Tibial nerve (tissue), 4 donors: ENCODE measurements at regions not wholly inside any gene's neighbourhood (a gene's known extent, or its start where the extent isn't known, plus 50 kb on each side); places are given as distances from the start of the nearest gene placed in this dataset.

ENCODE experiments used
- DNase-seq, 2 donors: peaks; one replicate each; pipeline ENCODE4 v3.0.0-alpha.2; 2019; ENCODE audit warnings: low spot score in 2 of 2
- H3K27ac ChIP-seq, 4 donors: fragments of 200-600 bp; sonication (generic) in 3 of 4; one replicate each; pipeline ENCODE4 v1.5.1; 2017 to 2019; ENCODE audit warnings: mild to moderate bottlenecking in 1 of 4
- H3K27me3 ChIP-seq, 2 donors: fragments of 200-600 bp; sonication (generic) in 1 of 2; one replicate each; pipeline versions ENCODE4 v1.5.1 to v1.6.0; 2017 to 2019
- H3K36me3 ChIP-seq, 3 donors: fragments of 200-600 bp; sonication (generic); one replicate each; pipeline ENCODE4 v1.5.1; 2018 to 2019
- H3K4me1 ChIP-seq, 4 donors: fragments of 200-600 bp; sonication (generic) in 3 of 4; one replicate each; pipeline ENCODE4 v1.5.1; 2017 to 2019
- H3K4me3 ChIP-seq, 4 donors: fragments of 200-600 bp; sonication (generic) in 3 of 4; one replicate each; pipeline ENCODE4 v1.5.1; 2017 to 2019; ENCODE audit warnings: mild to moderate bottlenecking in 1 of 4, moderate library complexity in 1 of 4
- H3K9me3 ChIP-seq, 4 donors: fragments of 200-600 bp; sonication (generic) in 3 of 4; one replicate each; pipeline ENCODE4 v1.5.1; 2017 to 2019
- EP300 ChIP-seq, 2 donors: sonication (generic); formaldehyde crosslinking; IDR thresholded peaks; one replicate each; pipeline ENCODE4 v1.6.1; 2017; ENCODE audit warnings: antibody characterized with exemption in 2 of 2, mild to moderate bottlenecking in 1 of 2
- POLR2A ChIP-seq, 2 donors: fragments of 450-650 bp; IDR thresholded peaks; one replicate each; pipeline ENCODE4 v1.6.1; 2017; ENCODE audit warnings: antibody characterized with exemption in 2 of 2, mild to moderate bottlenecking in 2 of 2, moderate library complexity in 2 of 2
- WGBS, 2 donors: methylation state at CpG; one replicate each; pipeline ENCODE4 v1.1.5; 2018; 5-methylcytosine and 5-hydroxymethylcytosine counted together
- TF ChIP-seq, protein P1 (sequence below), 5 experiments: fragments of 200-600 bp in 3 of 5; fragments of 450-650 bp in 2 of 5; sonication (generic) in 3 of 5; IDR thresholded peaks; one replicate each; pipeline ENCODE4 v1.5.1; 2016 to 2019; ENCODE audit warnings: antibody characterized with exemption in 5 of 5, mild to moderate bottlenecking in 3 of 5, moderate library complexity in 2 of 5

DNA sequence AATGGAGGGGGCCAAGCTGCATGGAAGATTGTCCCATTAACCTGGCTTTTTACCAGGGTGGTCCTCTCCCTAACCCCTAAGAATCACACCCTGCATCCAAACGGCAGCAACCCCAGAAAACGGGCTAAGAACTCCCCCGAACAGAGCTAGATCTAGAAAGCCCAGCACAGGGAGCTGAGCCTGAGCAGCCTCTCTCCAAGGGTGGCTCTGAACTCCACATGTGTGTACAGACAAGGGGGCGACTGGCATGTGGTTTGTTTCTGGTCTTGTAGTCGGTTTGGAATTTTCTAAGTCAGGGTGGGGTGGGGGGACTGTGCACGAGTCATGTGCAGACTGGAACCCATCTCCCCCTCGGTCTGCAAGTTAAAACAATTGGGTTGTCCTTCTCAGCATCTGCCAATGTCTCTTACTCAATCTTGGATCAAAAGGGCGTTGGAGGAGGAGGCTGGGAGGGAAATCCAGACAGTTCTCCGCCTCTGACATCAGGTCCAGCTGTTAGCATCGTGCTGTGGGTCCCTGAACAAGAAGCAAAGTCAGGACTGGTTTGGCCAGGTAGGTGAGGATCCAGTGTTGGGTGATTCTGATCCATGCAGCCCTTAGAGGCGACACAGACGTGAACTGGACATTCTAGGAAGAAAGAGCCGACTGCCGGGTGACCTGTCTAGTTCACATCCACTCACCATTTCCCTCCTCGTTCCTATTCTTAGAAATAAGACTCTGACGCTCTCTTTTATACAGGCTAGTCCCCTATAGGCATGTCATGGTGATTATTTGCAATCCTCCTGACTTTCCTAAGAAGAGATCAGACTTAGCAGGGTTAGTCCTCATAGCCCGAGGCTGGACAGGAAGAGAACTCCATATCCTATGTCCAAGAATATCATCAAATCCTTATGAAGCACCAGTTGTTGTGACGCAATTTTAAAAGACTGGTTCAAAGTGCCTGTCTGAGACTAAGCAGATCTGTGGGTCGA is 381.8 kb downstream of the SOX9 start:
- no peaks in the 10 kb centered on the region for H3K27me3 ChIP-seq
- no peak overlapping the region for H3K4me3 ChIP-seq
- 54 to 59% methylated on average over 17 to 19 of the region's 19 CpGs for WGBS, 2 donors
- H3K4me1 ChIP-seq, result peaks cover 0 to 20% (median 4%) of the 10 kb centered on the region in 4 donors
- H3K36me3 ChIP-seq, result no peaks in the 10 kb centered on the region
- TF ChIP-seq EP300 (IDR thresholded peaks at IDR 0.05), result no peak
- TF ChIP-seq POLR2A (IDR thresholded peaks at IDR 0.05), result no peak
- TF ChIP-seq, protein P1, sequence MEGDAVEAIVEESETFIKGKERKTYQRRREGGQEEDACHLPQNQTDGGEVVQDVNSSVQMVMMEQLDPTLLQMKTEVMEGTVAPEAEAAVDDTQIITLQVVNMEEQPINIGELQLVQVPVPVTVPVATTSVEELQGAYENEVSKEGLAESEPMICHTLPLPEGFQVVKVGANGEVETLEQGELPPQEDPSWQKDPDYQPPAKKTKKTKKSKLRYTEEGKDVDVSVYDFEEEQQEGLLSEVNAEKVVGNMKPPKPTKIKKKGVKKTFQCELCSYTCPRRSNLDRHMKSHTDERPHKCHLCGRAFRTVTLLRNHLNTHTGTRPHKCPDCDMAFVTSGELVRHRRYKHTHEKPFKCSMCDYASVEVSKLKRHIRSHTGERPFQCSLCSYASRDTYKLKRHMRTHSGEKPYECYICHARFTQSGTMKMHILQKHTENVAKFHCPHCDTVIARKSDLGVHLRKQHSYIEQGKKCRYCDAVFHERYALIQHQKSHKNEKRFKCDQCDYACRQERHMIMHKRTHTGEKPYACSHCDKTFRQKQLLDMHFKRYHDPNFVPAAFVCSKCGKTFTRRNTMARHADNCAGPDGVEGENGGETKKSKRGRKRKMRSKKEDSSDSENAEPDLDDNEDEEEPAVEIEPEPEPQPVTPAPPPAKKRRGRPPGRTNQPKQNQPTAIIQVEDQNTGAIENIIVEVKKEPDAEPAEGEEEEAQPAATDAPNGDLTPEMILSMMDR (IDR thresholded peaks at IDR 0.05), result no peak
- H3K27ac ChIP-seq, result no peak overlapping the region
- no peaks in the 10 kb centered on the region for H3K9me3 ChIP-seq
- DNase-seq, result peak in 1 of 2 donors; percentile 25

DNA sequence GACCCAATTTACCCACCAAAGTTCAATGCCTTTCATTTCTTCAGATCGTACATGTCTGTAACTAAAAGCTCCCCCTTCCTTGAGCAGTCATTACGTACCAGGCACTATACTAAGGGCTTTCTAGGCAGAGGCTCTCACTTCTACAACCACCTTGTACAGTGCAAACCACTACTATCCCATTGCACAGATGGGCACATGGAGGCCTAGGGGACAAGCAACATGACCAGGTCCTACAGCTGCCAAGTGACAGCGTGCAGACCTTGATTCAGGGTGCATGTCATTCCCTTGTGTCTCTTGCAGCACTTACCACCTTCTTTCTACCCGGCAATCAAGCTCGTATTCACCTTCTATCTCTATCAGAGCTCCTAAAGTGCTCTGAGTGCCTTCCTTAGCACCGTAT is 382.7 kb downstream of the SOX9 start:
- Histone ChIP-seq H3K36me3 (no peaks in the 10 kb centered on the region), H3K27ac (no peak overlapping the region), H3K9me3 (no peaks in the 10 kb centered on the region), H3K4me1 (peaks cover 0 to 20% (median 4%) of the 10 kb centered on the region in 4 donors), H3K4me3 (no peak overlapping the region), H3K27me3 (no peaks in the 10 kb centered on the region)
- DNase-seq, result no peak
- no peak for TF ChIP-seq EP300 (IDR thresholded peaks at IDR 0.05)
- TF ChIP-seq, protein P1 (IDR thresholded peaks at IDR 0.05), result no peak
- no peak for TF ChIP-seq POLR2A (IDR thresholded peaks at IDR 0.05)
- WGBS, 2 donors, result 93 to 97% methylated on average over 6 of the region's 6 CpGs

DNA sequence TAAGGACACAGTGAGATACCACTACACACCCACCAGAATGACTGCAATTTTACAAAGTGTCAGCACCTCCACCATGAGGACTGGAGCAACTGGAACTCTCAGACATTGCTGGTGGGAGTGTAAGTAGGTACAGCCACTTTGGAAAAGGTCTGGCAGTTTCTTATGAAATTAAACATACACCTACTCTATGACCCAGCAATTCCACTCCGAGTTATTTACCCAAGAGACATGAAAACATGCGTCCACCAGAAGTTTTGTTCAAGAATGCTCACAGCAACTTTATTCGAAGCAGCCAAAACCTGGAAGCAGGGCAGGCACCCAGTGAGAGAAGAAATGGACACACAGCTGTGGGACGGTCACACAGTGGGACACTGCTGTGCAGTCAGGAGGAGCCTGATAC is 384.0 kb downstream of the SOX9 start:
- Histone ChIP-seq H3K36me3 (no peaks in the 10 kb centered on the region), H3K27me3 (no peaks in the 10 kb centered on the region), H3K4me3 (no peak overlapping the region), H3K27ac (no peak overlapping the region), H3K9me3 (no peaks in the 10 kb centered on the region), H3K4me1 (peaks cover 0 to 22% (median 6%) of the 10 kb centered on the region in 4 donors)
- no peak for DNase-seq
- WGBS, 2 donors, result 78 to 84% methylated on average over 4 of the region's 4 CpGs
- TF ChIP-seq POLR2A (IDR thresholded peaks at IDR 0.05), result no peak
- TF ChIP-seq, protein P1 (IDR thresholded peaks at IDR 0.05), result no peak
- TF ChIP-seq EP300 (IDR thresholded peaks at IDR 0.05), result no peak

DNA sequence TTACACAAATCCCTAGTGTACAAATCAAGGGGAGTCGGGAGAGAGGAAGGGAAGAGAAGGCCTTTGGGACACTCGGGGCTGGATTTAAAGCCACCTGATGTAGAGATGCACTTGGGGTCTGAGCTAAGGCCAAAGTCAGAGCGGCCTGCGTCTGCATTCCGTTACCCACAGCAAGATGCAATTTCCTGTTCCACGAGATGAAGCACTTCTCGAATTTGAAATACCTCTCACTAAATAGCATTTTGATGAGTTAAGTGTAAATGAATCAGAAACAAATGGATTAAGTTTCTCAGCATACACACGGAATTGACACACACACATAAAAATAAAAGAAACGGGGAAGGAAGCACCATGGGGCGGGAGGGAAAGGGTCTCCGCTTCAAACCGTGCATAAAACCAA is 386.0 kb downstream of the SOX9 start:
- 83 to 85% methylated on average over 12 of the region's 12 CpGs for WGBS, 2 donors
- TF ChIP-seq POLR2A (IDR thresholded peaks at IDR 0.05) (no peak), EP300 (IDR thresholded peaks at IDR 0.05) (no peak)
- TF ChIP-seq, protein P1 (IDR thresholded peaks at IDR 0.05), result no peak
- no peak for DNase-seq

DNA sequence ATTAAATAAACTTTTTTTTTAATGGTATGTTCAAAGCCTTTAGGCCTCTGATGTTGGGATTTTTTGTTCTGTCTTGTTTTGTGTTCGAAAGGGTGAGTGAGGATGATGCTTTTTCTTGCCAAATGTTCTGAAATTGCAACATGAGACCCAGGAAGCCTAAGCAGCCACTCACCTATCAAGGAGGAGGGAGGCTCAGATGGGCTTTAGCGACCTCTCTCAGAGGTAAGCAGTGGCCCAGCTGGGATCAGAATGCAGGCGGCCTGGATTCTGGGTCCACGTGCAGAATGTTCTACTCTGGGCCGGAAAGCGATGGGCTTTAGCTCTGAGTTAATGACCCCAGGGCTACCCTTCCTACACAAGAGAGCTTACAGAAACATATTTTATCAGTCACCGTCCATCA is 386.6 kb downstream of the SOX9 start:
- H3K9me3 ChIP-seq, result no peaks in the 10 kb centered on the region
- no peaks in the 10 kb centered on the region for H3K36me3 ChIP-seq
- no peak overlapping the region for H3K4me3 ChIP-seq
- TF ChIP-seq, protein P1 (IDR thresholded peaks at IDR 0.05), result no peak
- TF ChIP-seq EP300 (IDR thresholded peaks at IDR 0.05) (no peak), POLR2A (IDR thresholded peaks at IDR 0.05) (no peak)
- no peak overlapping the region for H3K27ac ChIP-seq
- peaks cover 0 to 23% (median 10%) of the 10 kb centered on the region in 4 donors for H3K4me1 ChIP-seq
- 73 to 82% methylated on average over 7 of the region's 7 CpGs for WGBS, 2 donors
- no peaks in the 10 kb centered on the region for H3K27me3 ChIP-seq
- no peak for DNase-seq

More for the DNA sequence above, 386.0 kb downstream of the SOX9 start:
- Histone ChIP-seq H3K4me1 (peaks cover 0 to 23% (median 10%) of the 10 kb centered on the region in 4 donors), H3K9me3 (no peaks in the 10 kb centered on the region), H3K36me3 (no peaks in the 10 kb centered on the region), H3K27me3 (no peaks in the 10 kb centered on the region), H3K27ac (no peak overlapping the region), H3K4me3 (no peak overlapping the region)
